GM12891 (cell line): ENCODE measurements at regions not wholly inside any gene's neighbourhood (a gene's known extent, or its start where the extent isn't known, plus 50 kb on each side); places are given as distances from the start of the nearest gene placed in this dataset.

ENCODE experiments used
- POLR2A ChIP-seq: IDR thresholded peaks from 2 replicates; pipeline ENCODE4 v1.6.1; 2011; ENCODE audit warnings: low read depth, low read length, control low read depth
- POLR2AphosphoS5 ChIP-seq: IDR thresholded peaks from 2 replicates; pipeline ENCODE4 v1.6.1; 2011; ENCODE audit warnings: low read depth, low read length, control low read depth
- SPI1 ChIP-seq: IDR thresholded peaks from 2 replicates; pipeline ENCODE4 v1.6.1; 2011; ENCODE audit warnings: low read depth, low read length, control low read depth
- TAF1 ChIP-seq: IDR thresholded peaks from 2 replicates; pipeline ENCODE4 v1.6.1; 2011; ENCODE audit warnings: low read depth, low read length, control low read depth

DNA sequence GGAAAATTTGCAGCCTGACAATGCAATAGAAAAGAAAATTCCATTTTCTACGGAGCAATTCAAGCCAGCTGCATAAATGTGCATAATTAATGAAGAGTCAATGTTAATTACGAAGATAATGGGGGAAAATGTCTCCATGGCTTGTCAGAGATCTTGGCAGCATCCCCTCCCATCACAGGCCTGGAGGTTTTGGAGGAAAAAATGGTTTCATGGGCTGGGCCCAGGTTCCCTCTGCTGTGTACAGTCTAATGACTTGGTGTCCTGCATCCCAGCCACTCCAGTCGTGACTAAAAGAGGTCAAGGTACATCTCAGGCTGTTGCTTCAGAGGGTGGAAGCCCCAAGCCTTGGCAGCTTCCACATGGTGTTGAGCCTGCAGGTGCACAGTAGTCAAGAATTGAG is 779.7 kb downstream of the DCDC2C start:
- TF ChIP-seq POLR2A: no peak
- TF ChIP-seq POLR2AphosphoS5: no peak
- TF ChIP-seq SPI1: no peak
- TF ChIP-seq TAF1: no peak
